Erythroblast (primary cell): ENCODE measurements at regions not wholly inside any gene's neighbourhood (a gene's known extent, or its start where the extent isn't known, plus 50 kb on each side); places are given as distances from the start of the nearest gene placed in this dataset.

Experiments
- GATA1 ChIP-seq: IDR thresholded peaks from 2 replicates; pipeline ENCODE4 v1.6.1; 2011; ENCODE audit warnings: low read depth, mild to moderate bottlenecking, control low read depth, low read length, moderate library complexity
- POLR2A ChIP-seq: IDR thresholded peaks from 2 replicates; pipeline ENCODE4 v1.6.1; 2011; ENCODE audit warnings: mild to moderate bottlenecking, low read length

DNA sequence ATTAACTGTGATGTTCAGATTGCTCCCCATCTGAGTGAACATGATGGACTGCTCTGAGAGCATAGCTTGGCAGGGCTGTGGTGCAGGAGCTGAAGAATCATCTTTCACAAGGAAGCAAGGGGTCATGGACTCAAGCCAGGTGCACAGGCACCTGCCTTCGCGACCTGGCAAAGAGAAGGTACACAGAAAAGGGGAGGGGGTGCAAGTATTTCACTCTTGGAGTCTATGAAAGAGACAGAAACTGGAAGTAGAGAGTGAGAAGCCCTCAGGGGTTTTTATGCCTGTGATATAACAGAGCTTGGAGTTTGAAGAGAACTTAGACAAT lies 232.6 kb upstream of the PLXNA2 start:
- TF ChIP-seq POLR2A, result no peak
- no peak for TF ChIP-seq GATA1
